Central memory CD8-positive, alpha-beta T cell (primary cell): ENCODE measurements at regions not wholly inside any gene's neighbourhood (a gene's known extent, or its start where the extent isn't known, plus 50 kb on each side); places are given as distances from the start of the nearest gene placed in this dataset.

Source experiments
- ATAC-seq: fragments of 150-1000 bp; cut with Tn5 transposase; replicated peaks from 2 replicates; pipeline ENCODE4 v1.10.0; 2022; ENCODE audit warnings: mild to moderate bottlenecking, moderate FRiP score, moderate number of reproducible peaks; ENCODE audit not compliant: poor library complexity, severe bottlenecking; ENCODE audit errors: extremely low read depth
- DNase-seq, 2 donors: peaks; one replicate each; pipeline ENCODE4 v3.0.0; 2021; ENCODE audit warnings: low spot score in 2 of 2
- H3K27ac Mint-ChIP-seq: one replicate; pipeline ENCODE4 v1.8.0; 2022; ENCODE audit warnings: low read depth, mild to moderate bottlenecking, moderate library complexity, mixed read lengths
- H3K27me3 Mint-ChIP-seq: one replicate; pipeline ENCODE4 v1.8.0; 2022; ENCODE audit warnings: mixed read lengths
- H3K36me3 Mint-ChIP-seq: one replicate; pipeline ENCODE4 v1.8.0; 2022; ENCODE audit warnings: mild to moderate bottlenecking, moderate library complexity, mixed read lengths; ENCODE audit not compliant: insufficient read depth
- H3K4me1 Mint-ChIP-seq: one replicate; pipeline ENCODE4 v1.8.0; 2022; ENCODE audit warnings: mixed read lengths
- H3K4me3 Mint-ChIP-seq: one replicate; pipeline ENCODE4 v1.8.0; 2022; ENCODE audit warnings: mild to moderate bottlenecking, moderate library complexity, mixed read lengths
- H3K9me3 Mint-ChIP-seq: one replicate; pipeline ENCODE4 v1.8.0; 2022; ENCODE audit warnings: mixed read lengths

GRCh38 chr11:87405356-87405755 is 367.6 kb downstream of the TMEM135 start:
- H3K4me3 Mint-ChIP-seq, result no peak overlapping the region
- no peak for DNase-seq
- ATAC-seq, result no peak
- peaks cover 8% of the 10 kb centered on the region for H3K27me3 Mint-ChIP-seq
- no peaks in the 10 kb centered on the region for H3K4me1 Mint-ChIP-seq
- no peaks in the 10 kb centered on the region for H3K9me3 Mint-ChIP-seq
- peaks cover 2% of the 10 kb centered on the region for H3K36me3 Mint-ChIP-seq
- H3K27ac Mint-ChIP-seq, result no peak overlapping the region

- H3K27ac Mint-ChIP-seq, result no peak overlapping the region
- peaks cover 2% of the 10 kb centered on the region for H3K36me3 Mint-ChIP-seq
- no peaks in the 10 kb centered on the region for H3K4me1 Mint-ChIP-seq
- no peaks in the 10 kb centered on the region for H3K9me3 Mint-ChIP-seq
- DNase-seq, result no peak
- no peak for ATAC-seq
- H3K27me3 Mint-ChIP-seq, result peaks cover 12% of the 10 kb centered on the region
- no peak overlapping the region for H3K4me3 Mint-ChIP-seq
These were observed 363.9 kb downstream of the TMEM135 start for GRCh38 chr11:87401653-87402052.

- Mint-ChIP-seq H3K4me3 (no peak overlapping the region), H3K9me3 (no peaks in the 10 kb centered on the region), H3K27ac (no peak overlapping the region), H3K27me3 (peaks cover 16% of the 10 kb centered on the region), H3K4me1 (no peaks in the 10 kb centered on the region), H3K36me3 (peaks cover 2% of the 10 kb centered on the region)
- DNase-seq, result no peak
- no peak for ATAC-seq
These were observed 361.6 kb downstream of the TMEM135 start for GRCh38 chr11:87399341-87399740.

GRCh38 chr11:87398931-87399330 is 361.2 kb downstream of the TMEM135 start:
- Mint-ChIP-seq H3K9me3 (no peaks in the 10 kb centered on the region), H3K27me3 (peaks cover 16% of the 10 kb centered on the region), H3K27ac (no peak overlapping the region), H3K4me3 (no peak overlapping the region), H3K4me1 (no peaks in the 10 kb centered on the region), H3K36me3 (peaks cover 2% of the 10 kb centered on the region)
- DNase-seq (no peak), ATAC-seq (no peak)

DNA sequence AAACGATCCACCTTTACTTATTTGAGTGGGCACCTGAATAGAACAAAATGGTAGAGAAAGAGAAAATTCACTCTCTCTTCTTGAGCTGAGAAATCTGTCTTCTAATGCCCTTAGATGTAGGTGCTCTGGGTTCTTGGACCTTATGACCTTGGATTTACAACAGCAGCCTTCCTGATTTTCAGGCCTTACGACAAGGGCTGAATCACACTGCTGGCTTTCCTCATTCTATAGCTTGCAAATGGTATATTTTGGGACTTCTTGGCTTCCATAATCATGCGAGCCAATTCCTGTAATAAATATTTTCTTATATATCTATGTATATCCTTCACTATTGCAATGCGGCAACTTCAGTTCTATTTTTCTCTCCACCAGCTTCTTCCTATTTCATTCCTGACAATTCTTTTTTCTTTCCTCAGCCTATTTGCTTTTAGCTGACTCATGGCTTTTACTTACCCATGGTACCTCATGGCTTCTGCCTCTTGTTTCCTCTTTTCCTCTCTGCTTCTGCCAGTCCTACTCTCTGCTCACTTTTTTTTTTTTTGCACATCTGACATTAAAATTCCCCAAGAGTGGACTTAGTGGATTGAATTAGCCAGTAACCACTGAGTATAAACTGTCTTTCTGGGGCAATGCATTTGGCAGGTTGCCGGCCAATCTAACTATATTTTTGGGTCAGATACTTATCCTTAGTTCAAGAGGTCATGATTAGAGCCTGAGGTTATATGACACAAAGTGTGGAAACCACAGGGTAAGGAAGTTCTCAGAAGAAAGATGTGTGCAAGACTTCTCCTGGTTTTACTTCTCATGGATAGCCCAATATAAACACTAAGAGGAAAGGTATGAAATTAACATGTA is 359.5 kb downstream of the TMEM135 start:
- peaks cover 16% of the 10 kb centered on the region for H3K27me3 Mint-ChIP-seq
- no peak overlapping the region for H3K4me3 Mint-ChIP-seq
- H3K4me1 Mint-ChIP-seq, result no peaks in the 10 kb centered on the region
- H3K27ac Mint-ChIP-seq, result no peak overlapping the region
- peaks cover 2% of the 10 kb centered on the region for H3K36me3 Mint-ChIP-seq
- no peaks in the 10 kb centered on the region for H3K9me3 Mint-ChIP-seq
- ATAC-seq (no peak), DNase-seq (no peak)

- Mint-ChIP-seq H3K36me3 (no peaks in the 10 kb centered on the region), H3K4me1 (no peaks in the 10 kb centered on the region), H3K4me3 (no peak overlapping the region), H3K27me3 (peaks cover 16% of the 10 kb centered on the region), H3K27ac (no peak overlapping the region), H3K9me3 (no peaks in the 10 kb centered on the region)
- ATAC-seq (no peak), DNase-seq (no peak)
These were observed 357.2 kb downstream of the TMEM135 start for GRCh38 chr11:87394924-87395323.

- H3K36me3 Mint-ChIP-seq, result no peaks in the 10 kb centered on the region
- peaks cover 12% of the 10 kb centered on the region for H3K9me3 Mint-ChIP-seq
- peaks cover 25% of the 10 kb centered on the region for H3K27me3 Mint-ChIP-seq
- no peaks in the 10 kb centered on the region for H3K4me1 Mint-ChIP-seq
- ATAC-seq (no peak), DNase-seq (no peak)
- H3K27ac Mint-ChIP-seq, result no peak overlapping the region
- no peak overlapping the region for H3K4me3 Mint-ChIP-seq
These were observed 354.9 kb downstream of the TMEM135 start for GRCh38 chr11:87392665-87393064.

DNA sequence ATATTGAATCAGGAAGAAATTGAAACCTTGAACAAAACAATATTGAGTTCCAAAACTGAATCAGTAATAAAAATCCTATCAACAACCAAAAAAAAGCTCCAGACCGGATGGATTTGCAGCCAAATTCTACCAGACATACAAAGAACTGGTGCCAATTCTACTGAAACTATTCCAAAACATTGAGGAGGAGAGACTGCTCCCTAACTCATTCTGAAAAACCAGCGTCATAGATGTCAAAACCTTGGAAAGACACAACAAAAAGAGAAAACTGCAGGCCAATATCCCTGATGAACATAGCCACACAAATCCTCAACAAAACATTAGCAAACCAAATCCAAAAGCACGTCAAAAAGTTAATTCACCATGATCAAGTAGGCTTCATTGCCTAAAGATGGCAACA is 353.8 kb downstream of the TMEM135 start:
- Mint-ChIP-seq H3K27ac (no peak overlapping the region), H3K36me3 (no peaks in the 10 kb centered on the region), H3K27me3 (peaks cover 17% of the 10 kb centered on the region), H3K9me3 (peaks cover 13% of the 10 kb centered on the region), H3K4me1 (no peaks in the 10 kb centered on the region), H3K4me3 (no peak overlapping the region)
- ATAC-seq, result no peak
- DNase-seq, result no peak

GRCh38 chr11:87384078-87384729 is 346.5 kb downstream of the TMEM135 start:
- peaks cover 40% of the 10 kb centered on the region for H3K27me3 Mint-ChIP-seq
- H3K36me3 Mint-ChIP-seq, result no peaks in the 10 kb centered on the region
- H3K4me3 Mint-ChIP-seq, result no peak overlapping the region
- H3K4me1 Mint-ChIP-seq, result no peaks in the 10 kb centered on the region
- DNase-seq, result no peak
- H3K9me3 Mint-ChIP-seq, result peaks cover 19% of the 10 kb centered on the region
- no peak overlapping the region for H3K27ac Mint-ChIP-seq
- no peak for ATAC-seq

GRCh38 chr11:87374038-87374807 is 336.5 kb downstream of the TMEM135 start:
- Mint-ChIP-seq H3K4me1 (no peaks in the 10 kb centered on the region), H3K27me3 (peaks cover 67% of the 10 kb centered on the region), H3K9me3 (no peaks in the 10 kb centered on the region), H3K36me3 (no peaks in the 10 kb centered on the region), H3K27ac (no peak overlapping the region), H3K4me3 (no peak overlapping the region)
- no peak for ATAC-seq
- DNase-seq, result no peak
